Stimulated activated naive B cell treated with anti-CD40 and anti-IgM and Interleukin-4, amounts not matched to agents 10 μg/mL and 1 μg/mL and 100 μg/mL, for 72 hours (primary cell): ENCODE measurements at regions not wholly inside any gene's neighbourhood (a gene's known extent, or its start where the extent isn't known, plus 50 kb on each side); places are given as distances from the start of the nearest gene placed in this dataset.
"Not testable (repeated sequence)": the region's sequence is repeated elsewhere in the genome, so short reads cannot be mapped to it uniquely, and the experiment has no call there.

ENCODE experiments used
- ATAC-seq, 2 donors: fragments of 150-1000 bp; cut with Tn5 transposase; replicated peaks; 2 replicates each; pipeline ENCODE4 v1.10.0; 2021; ENCODE audit warnings: moderate library complexity in 1 of 2
- DNase-seq: peaks from one replicate; pipeline ENCODE4 v3.0.0; 2021
- H3K27ac Mint-ChIP-seq: one replicate; pipeline ENCODE4 v1.8.0; 2022; ENCODE audit warnings: mild to moderate bottlenecking, mixed read lengths
- H3K27me3 Mint-ChIP-seq, 2 donors: one replicate each; pipeline ENCODE4 v1.8.0; 2022; ENCODE audit warnings: mixed read lengths in 2 of 2
- H3K36me3 Mint-ChIP-seq, 2 donors: one replicate each; pipeline ENCODE4 v1.8.0; 2022; ENCODE audit warnings: mixed read lengths in 2 of 2, mild to moderate bottlenecking in 1 of 2
- H3K4me1 Mint-ChIP-seq, 2 donors: one replicate each; pipeline ENCODE4 v1.8.0; 2022; ENCODE audit warnings: mixed read lengths in 2 of 2, mild to moderate bottlenecking in 1 of 2
- H3K4me3 Mint-ChIP-seq, 2 donors: one replicate each; pipeline ENCODE4 v1.8.0; 2022; ENCODE audit warnings: mild to moderate bottlenecking in 2 of 2, mixed read lengths in 2 of 2, moderate library complexity in 1 of 2
- H3K9me3 Mint-ChIP-seq, 2 donors: one replicate each; pipeline ENCODE4 v1.8.0; 2022; ENCODE audit warnings: mixed read lengths in 2 of 2, mild to moderate bottlenecking in 1 of 2

DNA sequence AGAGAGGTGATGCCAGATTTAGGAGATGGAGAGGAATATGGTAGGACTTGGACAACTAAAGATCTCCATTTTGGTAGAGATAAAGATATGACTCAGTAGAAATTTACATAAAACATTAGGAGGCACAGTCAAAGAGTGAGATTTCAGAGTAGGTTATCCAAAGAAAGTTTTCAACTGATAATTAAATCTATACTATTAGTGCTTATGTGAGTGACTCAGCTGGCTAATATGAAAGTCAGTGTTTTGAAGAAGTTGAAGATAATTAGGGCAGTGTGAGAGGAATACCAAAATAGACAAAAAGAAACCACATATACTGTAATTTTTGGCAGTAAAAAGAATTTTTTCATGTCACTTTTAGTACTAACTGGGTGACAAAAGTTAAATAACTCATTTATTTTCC lies 712.8 kb upstream of the HS3ST5 start:
- DNase-seq, result no peak
- Mint-ChIP-seq H3K27me3 (no peaks in the 10 kb centered on the region), H3K9me3 (peaks cover 4 to 7% of the 10 kb centered on the region in 2 donors)

DNA sequence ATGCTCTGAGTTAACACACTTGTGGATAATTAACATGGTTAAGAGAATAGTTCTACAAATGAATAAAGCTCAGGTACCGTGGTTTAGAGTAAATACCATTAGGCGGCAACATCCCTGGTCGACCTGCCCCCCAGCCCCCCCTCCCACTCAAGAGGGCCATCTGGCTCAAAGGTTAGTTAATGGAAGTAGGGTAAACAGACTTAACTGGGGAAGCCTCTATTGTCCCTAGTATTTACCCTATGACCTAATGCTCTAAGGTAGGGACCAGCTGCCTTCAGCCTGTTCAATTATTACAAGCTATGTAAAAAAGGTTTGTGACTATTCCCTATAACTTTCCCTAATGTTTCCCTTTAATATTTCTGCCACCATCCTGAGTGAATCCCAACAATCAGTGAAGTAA lies 711.4 kb upstream of the HS3ST5 start:
- not testable (repeated sequence) for H3K36me3 Mint-ChIP-seq

More for the DNA sequence above, 712.8 kb upstream of the HS3ST5 start:
- no peak overlapping the region for H3K4me3 Mint-ChIP-seq
- H3K4me1 Mint-ChIP-seq, result no peaks in the 10 kb centered on the region
- no peak for ATAC-seq
- no peaks in the 10 kb centered on the region for H3K36me3 Mint-ChIP-seq
- H3K27ac Mint-ChIP-seq, result no peak overlapping the region

DNA sequence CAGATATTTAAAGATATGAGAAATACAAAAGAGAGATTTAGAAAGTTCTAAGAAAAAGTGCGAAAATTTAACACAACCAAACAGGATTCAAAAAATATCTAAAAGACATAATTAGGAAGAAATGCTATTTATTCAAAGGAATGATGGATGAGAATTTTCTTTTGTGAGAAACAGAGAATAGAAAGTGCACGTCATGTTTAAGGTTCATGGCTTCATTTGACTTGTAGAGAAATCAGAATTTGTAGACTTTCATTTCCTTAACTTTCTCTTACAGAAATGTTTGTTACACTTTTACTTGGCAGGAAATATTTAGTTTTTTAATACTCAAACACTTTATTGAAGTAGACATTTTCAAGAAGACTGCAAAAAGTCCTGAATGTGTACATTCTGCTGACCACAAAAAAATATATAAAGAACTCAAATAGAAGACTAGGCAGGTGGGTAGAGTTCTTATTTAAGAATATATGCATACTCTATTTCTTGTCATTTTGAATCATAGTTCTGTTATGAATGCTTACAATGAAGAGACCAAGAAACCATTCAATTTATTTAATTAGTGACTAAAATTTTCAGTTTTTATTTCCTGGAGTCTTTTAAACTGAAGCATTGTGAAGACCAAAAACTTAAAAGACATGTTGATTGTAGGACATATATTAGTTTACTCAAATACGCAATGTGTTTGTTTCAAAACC lies 710.5 kb upstream of the HS3ST5 start:
- Mint-ChIP-seq H3K9me3 (peaks cover 4 to 8% of the 10 kb centered on the region in 2 donors), H3K4me1 (no peaks in the 10 kb centered on the region), H3K27ac (no peak overlapping the region), H3K4me3 (no peak overlapping the region), H3K27me3 (no peaks in the 10 kb centered on the region), H3K36me3 (no peaks in the 10 kb centered on the region)
- no peak for ATAC-seq
- no peak for DNase-seq

More for the DNA sequence above, 711.4 kb upstream of the HS3ST5 start:
- not testable (repeated sequence) for H3K27me3 Mint-ChIP-seq, H3K4me3 Mint-ChIP-seq, H3K27ac Mint-ChIP-seq, DNase-seq, H3K9me3 Mint-ChIP-seq, H3K4me1 Mint-ChIP-seq, ATAC-seq

DNA sequence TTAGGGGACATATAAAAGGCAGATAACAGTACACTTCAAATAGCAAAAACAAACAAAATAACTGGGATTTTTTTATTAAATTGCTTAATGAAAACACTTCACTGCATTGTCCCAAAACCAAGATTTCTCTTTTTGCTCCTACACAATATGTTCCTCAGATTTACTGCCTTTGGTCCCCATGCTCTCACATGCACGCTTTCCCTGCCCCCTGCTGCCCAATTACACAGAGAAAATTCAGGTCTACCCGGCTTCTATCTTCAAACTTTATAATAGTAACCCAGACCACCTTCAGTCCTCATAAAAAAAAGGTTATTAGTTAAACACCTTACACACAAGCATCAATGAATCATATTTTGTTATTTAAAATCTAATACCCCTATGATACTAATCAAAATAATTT lies 673.8 kb upstream of the HS3ST5 start:
- Mint-ChIP-seq H3K27me3 (no peaks in the 10 kb centered on the region), H3K4me1 (no peaks in the 10 kb centered on the region), H3K4me3 (no peak overlapping the region), H3K9me3 (peaks cover 6 to 19% of the 10 kb centered on the region in 2 donors), H3K27ac (no peak overlapping the region), H3K36me3 (no peaks in the 10 kb centered on the region)
- DNase-seq, result no peak
- no peak for ATAC-seq

DNA sequence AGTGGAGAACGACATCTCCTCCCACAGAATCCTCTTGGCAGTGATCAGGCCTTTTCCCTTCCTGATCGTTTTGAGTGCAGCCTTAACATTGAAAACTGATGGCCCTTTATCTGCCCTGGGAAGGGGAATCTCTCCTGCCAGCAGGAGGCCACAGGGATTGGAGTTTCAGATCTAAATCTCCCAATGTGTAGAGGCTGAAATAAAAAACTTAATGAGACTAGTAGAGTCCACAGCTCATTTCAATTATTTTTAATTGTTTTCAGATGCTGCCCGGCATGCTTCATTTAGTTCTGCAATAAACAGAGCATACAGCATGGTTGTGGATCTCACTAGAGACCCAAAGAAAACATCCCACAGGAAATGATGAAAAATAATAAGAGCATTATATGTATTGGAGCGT lies 662.2 kb upstream of the HS3ST5 start:
- H3K36me3 Mint-ChIP-seq, result no peaks in the 10 kb centered on the region
- ATAC-seq (no peak), DNase-seq (no peak)
- H3K4me1 Mint-ChIP-seq, result peaks cover 0 to 7% of the 10 kb centered on the region in 2 donors
- H3K4me3 Mint-ChIP-seq, result no peak overlapping the region
- no peak overlapping the region for H3K27ac Mint-ChIP-seq
- no peaks in the 10 kb centered on the region for H3K27me3 Mint-ChIP-seq
- peaks cover 4 to 13% of the 10 kb centered on the region in 2 donors for H3K9me3 Mint-ChIP-seq

DNA sequence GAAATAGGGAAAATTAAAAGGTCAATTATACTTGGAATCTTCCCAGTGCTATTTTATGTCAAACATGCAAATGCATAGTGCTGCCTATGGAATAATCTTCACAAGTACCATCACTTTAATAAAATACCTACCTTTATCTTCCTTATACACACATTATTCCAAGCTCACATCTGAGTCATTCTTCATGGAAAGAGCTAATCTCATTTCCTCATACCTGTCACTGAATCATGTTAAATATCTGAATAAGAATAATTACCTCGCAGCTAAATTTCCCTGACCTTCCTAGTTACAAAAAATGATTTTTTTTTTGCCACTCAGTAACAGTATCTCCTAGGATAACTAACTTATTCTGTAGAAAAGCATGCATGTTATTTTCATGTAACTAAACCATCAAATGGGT lies 661.4 kb upstream of the HS3ST5 start:
- Mint-ChIP-seq H3K4me3 (no peak overlapping the region), H3K27ac (no peak overlapping the region), H3K4me1 (peaks cover 0 to 7% of the 10 kb centered on the region in 2 donors), H3K36me3 (no peaks in the 10 kb centered on the region), H3K27me3 (no peaks in the 10 kb centered on the region), H3K9me3 (peaks cover 4 to 10% of the 10 kb centered on the region in 2 donors)
- DNase-seq (no peak), ATAC-seq (no peak)

DNA sequence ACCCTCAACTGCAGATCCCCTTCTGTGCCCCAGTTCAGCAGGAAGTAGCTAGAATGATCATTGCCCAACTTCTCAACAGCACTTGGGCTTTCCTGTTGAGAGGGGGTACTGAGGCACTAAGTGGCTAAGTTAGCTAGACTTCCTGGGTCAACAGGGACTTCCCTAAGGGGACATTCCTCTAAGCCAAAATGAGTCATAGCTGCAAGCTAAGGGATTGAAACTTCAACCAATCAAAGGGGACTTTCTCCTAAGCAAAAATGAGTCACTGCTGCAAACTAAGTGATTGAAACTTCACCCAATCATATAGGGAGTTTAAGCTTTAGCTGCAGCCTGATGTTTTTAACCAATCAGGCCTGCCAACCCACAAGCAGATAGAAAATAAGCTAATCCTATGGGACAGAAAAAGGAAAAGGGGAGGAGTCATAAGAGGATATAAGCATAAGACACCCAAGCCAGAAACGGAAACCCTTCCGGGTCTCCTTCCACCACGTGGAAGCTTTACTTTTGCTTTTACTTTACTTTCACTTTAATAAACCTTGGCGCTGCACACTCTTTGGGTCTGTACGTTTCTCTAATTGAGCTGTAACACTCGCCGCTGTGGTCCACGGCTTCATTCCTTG lies 659.0 kb upstream of the HS3ST5 start:
- H3K4me3 Mint-ChIP-seq, result no peak overlapping the region
- DNase-seq, result no peak
- ATAC-seq, result peak in 1 of 2 donors; percentile 46
- H3K36me3 Mint-ChIP-seq, result no peaks in the 10 kb centered on the region
- H3K9me3 Mint-ChIP-seq, result peaks cover 5 to 10% of the 10 kb centered on the region in 2 donors
- H3K27ac Mint-ChIP-seq, result no peak overlapping the region
- H3K4me1 Mint-ChIP-seq, result peaks cover 0 to 7% of the 10 kb centered on the region in 2 donors
- H3K27me3 Mint-ChIP-seq, result no peaks in the 10 kb centered on the region

DNA sequence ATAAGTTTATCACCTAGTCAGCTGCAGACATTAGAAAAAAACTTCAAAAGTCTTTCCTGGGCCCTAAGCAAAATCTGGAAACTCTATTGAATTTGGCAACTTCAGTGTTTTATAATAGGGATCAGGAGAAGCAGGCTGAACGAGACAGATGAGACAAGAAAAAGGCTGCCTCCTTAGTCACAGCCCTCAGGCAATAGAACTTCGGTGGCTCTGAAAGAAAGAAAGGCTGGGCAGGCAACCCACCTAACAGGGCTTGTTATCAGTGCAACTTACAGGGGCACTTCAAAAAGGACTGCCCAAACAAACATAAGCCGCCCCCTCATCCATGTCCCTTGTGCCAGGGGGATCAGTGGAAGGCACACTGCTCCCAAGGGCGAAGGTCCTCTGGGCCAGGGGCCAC lies 657.9 kb upstream of the HS3ST5 start:
- no peak for ATAC-seq
- Mint-ChIP-seq H3K4me1 (peaks cover 0 to 7% of the 10 kb centered on the region in 2 donors), H3K4me3 (no peak overlapping the region), H3K27me3 (no peaks in the 10 kb centered on the region), H3K36me3 (no peaks in the 10 kb centered on the region), H3K9me3 (peaks cover 5 to 10% of the 10 kb centered on the region in 2 donors), H3K27ac (no peak overlapping the region)
- DNase-seq, result no peak

DNA sequence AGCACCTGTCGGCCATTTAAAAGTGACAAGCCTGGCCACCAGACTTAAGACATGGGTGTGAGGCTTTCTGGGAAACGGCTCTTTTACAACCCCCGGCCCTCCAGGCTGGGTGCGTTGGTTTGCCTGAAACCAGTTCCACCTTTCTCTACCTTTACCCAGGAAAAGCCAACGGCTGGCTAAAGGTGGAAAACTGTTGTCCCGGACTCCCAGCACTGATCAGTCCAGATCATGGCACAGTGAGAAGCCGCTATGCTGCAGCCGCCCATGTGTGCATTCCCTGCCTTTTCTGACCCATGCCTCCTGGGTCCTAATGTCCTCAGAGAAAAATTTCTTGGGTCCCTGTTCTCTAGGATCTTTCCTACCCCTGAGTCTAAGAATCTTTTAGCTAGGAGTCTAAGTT lies 655.7 kb upstream of the HS3ST5 start:
- no peaks in the 10 kb centered on the region for H3K36me3 Mint-ChIP-seq
- H3K4me1 Mint-ChIP-seq, result peaks cover 0 to 7% of the 10 kb centered on the region in 2 donors
- H3K4me3 Mint-ChIP-seq, result no peak overlapping the region
- H3K9me3 Mint-ChIP-seq, result peaks cover 5 to 10% of the 10 kb centered on the region in 2 donors
- H3K27ac Mint-ChIP-seq, result no peak overlapping the region
- no peak for DNase-seq
- no peaks in the 10 kb centered on the region for H3K27me3 Mint-ChIP-seq
- no peak for ATAC-seq

DNA sequence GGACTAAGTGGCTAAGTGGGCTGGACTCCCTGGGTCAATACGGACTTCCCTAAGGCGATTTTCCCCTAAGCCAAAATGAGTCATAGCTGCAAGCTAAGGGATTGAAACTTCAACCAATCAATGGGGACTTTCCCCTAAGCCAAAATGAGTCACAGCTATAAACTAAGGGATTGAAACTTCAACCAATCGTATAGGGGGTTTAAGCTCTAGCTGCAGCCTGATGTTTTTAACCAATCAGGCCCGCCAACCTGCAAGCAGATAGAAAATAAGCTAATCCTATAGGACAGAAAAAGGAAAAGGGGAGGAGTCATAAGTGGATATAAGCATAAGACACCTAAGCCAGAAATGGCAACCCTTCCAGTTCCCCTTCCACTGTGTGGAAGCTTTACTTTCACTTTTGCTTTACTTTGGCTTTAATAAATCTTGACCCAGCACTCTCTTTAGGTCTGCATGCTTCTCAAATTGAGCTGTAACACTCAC lies 655.0 kb upstream of the HS3ST5 start:
- peaks cover 4 to 10% of the 10 kb centered on the region in 2 donors for H3K9me3 Mint-ChIP-seq
- no peaks in the 10 kb centered on the region for H3K36me3 Mint-ChIP-seq
- ATAC-seq, result peak in 1 of 2 donors; percentile 65
- DNase-seq, result peak; percentile 18
- no peaks in the 10 kb centered on the region for H3K27me3 Mint-ChIP-seq
- no peak overlapping the region for H3K4me3 Mint-ChIP-seq
- peak overlapping the region; percentile 77 for H3K27ac Mint-ChIP-seq
- H3K4me1 Mint-ChIP-seq, result peaks cover 0 to 7% of the 10 kb centered on the region in 2 donors

DNA sequence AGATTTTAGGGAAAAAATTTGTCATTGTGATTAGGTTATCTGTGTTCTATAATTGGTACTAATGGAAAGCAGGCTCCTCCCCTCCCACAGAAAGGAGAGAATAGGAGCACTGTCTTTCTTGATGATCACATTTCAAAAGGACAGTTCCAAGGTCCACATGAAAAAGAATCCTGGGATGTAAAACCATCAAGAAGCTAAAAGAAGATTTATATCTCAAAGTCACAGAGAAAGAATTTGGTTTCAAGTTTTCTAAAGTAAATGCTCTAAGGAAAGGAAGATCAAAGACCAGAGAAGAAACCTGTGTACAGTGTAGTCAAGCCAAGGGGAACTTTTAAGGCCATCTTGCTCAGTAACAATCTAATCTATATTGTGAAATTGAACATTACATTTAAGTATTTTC lies 652.7 kb upstream of the HS3ST5 start:
- Mint-ChIP-seq H3K9me3 (peaks cover 0 to 1% of the 10 kb centered on the region in 2 donors), H3K4me3 (no peak overlapping the region), H3K36me3 (no peaks in the 10 kb centered on the region), H3K27ac (no peak overlapping the region), H3K27me3 (no peaks in the 10 kb centered on the region), H3K4me1 (no peaks in the 10 kb centered on the region)
- ATAC-seq, result no peak
- DNase-seq, result no peak

DNA sequence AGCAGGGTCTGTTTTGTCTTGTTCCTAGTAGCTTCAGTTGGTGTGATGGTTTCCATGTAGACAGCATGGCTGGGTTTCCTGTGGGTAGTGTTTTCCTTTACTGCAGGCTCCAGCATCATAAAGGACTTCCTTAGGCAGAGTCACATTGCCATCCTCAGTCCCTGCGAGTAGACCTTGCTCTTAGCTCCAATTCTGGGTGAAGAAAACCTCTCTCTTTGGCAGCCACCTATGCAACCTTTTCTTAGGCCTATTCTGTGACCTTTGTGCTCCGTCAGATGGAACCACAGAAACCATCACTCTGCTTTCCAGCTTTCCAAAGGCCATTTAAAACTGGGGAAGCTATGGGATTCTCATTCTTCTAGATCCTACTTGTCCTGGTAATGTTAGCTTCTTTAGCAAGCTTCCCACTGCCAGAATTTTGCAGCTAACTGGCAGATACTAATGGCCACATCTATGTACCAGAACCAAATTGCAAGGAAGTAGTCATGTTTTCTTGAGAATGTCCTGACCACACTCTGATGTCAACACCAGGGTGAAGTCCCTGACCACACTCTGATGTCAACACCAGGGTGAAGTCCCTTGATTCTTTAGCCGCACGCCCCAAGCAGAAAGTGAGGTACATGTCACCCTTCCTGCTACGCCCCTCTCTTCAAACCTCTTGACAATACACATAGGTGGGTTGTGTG lies 646.6 kb upstream of the HS3ST5 start:
- no peaks in the 10 kb centered on the region for H3K36me3 Mint-ChIP-seq
- ATAC-seq (peak; percentile 60 to 94), DNase-seq (peak; percentile 20)
- no peak overlapping the region for H3K4me3 Mint-ChIP-seq
- peaks cover 4 to 9% of the 10 kb centered on the region in 2 donors for H3K9me3 Mint-ChIP-seq
- H3K27me3 Mint-ChIP-seq, result no peaks in the 10 kb centered on the region
- peak overlapping the region; percentile 40 for H3K27ac Mint-ChIP-seq
- no peaks in the 10 kb centered on the region for H3K4me1 Mint-ChIP-seq

DNA sequence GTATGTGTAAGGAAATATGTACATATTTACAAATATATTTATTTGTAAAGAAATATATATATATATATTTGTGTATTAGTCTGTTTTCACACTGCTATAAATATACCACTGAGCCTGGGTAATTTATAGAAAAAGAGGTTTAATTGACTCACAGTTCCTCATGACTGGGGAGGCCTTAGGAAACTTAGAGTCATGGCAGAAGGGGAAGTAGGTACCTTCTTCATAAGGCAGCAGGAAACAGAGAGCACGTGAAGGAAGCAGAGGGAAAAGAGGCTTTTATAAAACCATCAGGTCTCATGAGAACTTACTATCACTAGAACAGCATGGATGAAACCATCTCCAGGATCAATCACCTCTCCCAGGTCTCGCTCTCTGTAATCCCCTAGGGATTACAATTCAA lies 644.5 kb upstream of the HS3ST5 start:
- DNase-seq (no peak), ATAC-seq (peak in 1 of 2 donors; percentile 46)
- H3K36me3 Mint-ChIP-seq, result no peaks in the 10 kb centered on the region
- H3K4me1 Mint-ChIP-seq, result no peaks in the 10 kb centered on the region
- no peaks in the 10 kb centered on the region for H3K27me3 Mint-ChIP-seq
- H3K4me3 Mint-ChIP-seq, result no peak overlapping the region
- peaks cover 4 to 9% of the 10 kb centered on the region in 2 donors for H3K9me3 Mint-ChIP-seq
- H3K27ac Mint-ChIP-seq, result peak overlapping the region; percentile 26

DNA sequence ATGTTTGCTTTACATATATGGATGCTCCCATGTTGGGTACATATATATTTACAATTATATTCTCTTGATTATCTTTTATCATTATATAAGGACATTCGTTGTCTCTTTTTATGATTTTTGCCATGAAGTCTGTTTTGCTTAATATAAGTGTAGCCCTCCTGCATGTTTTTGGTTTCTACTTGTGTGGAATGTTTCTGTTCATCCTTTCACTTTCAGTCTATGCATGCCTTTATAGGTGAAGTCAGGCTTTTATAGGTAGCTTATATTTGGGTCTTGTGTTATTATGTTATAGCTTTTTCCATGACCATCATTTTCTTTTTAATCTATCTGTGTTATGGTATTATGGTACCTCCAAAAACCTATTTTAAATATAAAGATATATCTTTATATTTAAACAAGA lies 612.5 kb upstream of the HS3ST5 start:
- Mint-ChIP-seq H3K4me3 (no peak overlapping the region), H3K27me3 (no peaks in the 10 kb centered on the region), H3K4me1 (no peaks in the 10 kb centered on the region), H3K36me3 (no peaks in the 10 kb centered on the region), H3K27ac (no peak overlapping the region), H3K9me3 (peaks cover 2 to 5% of the 10 kb centered on the region in 2 donors)
- DNase-seq (no peak), ATAC-seq (no peak)

DNA sequence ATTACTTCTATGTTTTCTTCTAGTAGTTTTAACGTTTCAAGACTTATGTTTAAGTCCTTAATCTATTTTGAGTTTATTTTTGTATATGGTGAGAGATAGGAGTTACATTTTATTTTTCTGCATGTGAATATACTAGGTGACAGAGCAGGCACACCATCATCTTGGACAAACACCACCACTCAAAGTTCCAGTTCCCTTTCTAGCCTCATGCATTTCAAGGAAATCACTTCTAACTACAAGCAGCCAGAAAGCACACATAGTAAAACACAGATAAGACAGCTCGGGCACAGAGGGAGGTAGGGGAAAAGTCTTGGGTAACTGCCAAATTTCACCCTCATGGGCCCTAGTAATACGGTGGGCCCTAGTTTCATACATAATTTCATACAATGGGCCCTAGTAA lies 609.4 kb upstream of the HS3ST5 start:
- H3K9me3 Mint-ChIP-seq, result peaks cover 0 to 2% of the 10 kb centered on the region in 2 donors
- ATAC-seq (no peak), DNase-seq (no peak)
- H3K36me3 Mint-ChIP-seq, result no peaks in the 10 kb centered on the region
- no peaks in the 10 kb centered on the region for H3K27me3 Mint-ChIP-seq
- no peaks in the 10 kb centered on the region for H3K4me1 Mint-ChIP-seq
- H3K27ac Mint-ChIP-seq, result no peak overlapping the region
- H3K4me3 Mint-ChIP-seq, result no peak overlapping the region
